Endothelial cell of umbilical vein (primary cell): ENCODE measurements at regions not wholly inside any gene's neighbourhood (a gene's known extent, or its start where the extent isn't known, plus 50 kb on each side); places are given as distances from the start of the nearest gene placed in this dataset.

Source experiments
- BruUV-seq: library from RNA; stranded (reverse); fragments of 400-500 nt; replicated peaks from 2 replicates; lab custom pipeline; 2021; lab: Mats Ljungman, UMichigan
- CTCF ChIA-PET: fragments of 300-600, 350-600 bp; sonication (Branson Sonifier 250); formaldehyde crosslinking; loops from one replicate; lab custom pipeline; 2021; ENCODE audit warnings: antibody characterized with exemption, inconsistent platforms; lab: Charles Lee
- POLR2A ChIA-PET: fragments of 300-600, 350-600 bp; sonication (Branson Sonifier 250); formaldehyde crosslinking; loops from one replicate; lab custom pipeline; 2021; ENCODE audit warnings: antibody characterized with exemption, inconsistent platforms; lab: Charles Lee
- DNase-seq: peaks from one replicate; pipeline ENCODE4 v3.0.0-alpha.2; 2011; ENCODE audit warnings: low read depth, low spot score
- FAIRE-seq: peaks from 2 replicates; lab custom pipeline; 2011; peaks lifted over from hg19 to GRCh38; lab: Jason Lieb, UNC
- H2AFZ ChIP-seq: 2 replicates; pipeline ENCODE4 v1.6.0; 2012; ENCODE audit warnings: low read depth, low read length, control low read depth, inconsistent platforms
- H3K27ac ChIP-seq: 2 replicates; pipeline ENCODE4 v1.5.1; 2011; ENCODE audit warnings: low read depth, mild to moderate bottlenecking, control low read depth, low read length, moderate library complexity; ENCODE audit not compliant: insufficient read depth
- H3K27me3 ChIP-seq, 2 experiments: 2 replicates each; pipeline versions ENCODE4 v1.6.0 to v1.6.1; 2011; ENCODE audit warnings: low read length in 2 of 2, mixed read lengths in 1 of 2; ENCODE audit not compliant: control insufficient read depth in 2 of 2, insufficient read depth in 2 of 2
- H3K36me3 ChIP-seq, 2 experiments: 2 replicates in 1 of 2; 3 replicates in 1 of 2; pipeline ENCODE4 v1.5.1; 2011; ENCODE audit warnings: low read length in 2 of 2, mild to moderate bottlenecking in 1 of 2, moderate library complexity in 1 of 2; ENCODE audit not compliant: control insufficient read depth in 2 of 2, insufficient read depth in 2 of 2; ENCODE audit errors: extremely low read depth in 1 of 2
- H3K4me1 ChIP-seq: 3 replicates; pipeline ENCODE4 v1.5.1; 2011; ENCODE audit warnings: mild to moderate bottlenecking, low read length; ENCODE audit not compliant: control insufficient read depth, insufficient read depth; ENCODE audit errors: extremely low read depth
- H3K4me2 ChIP-seq: 2 replicates; pipeline ENCODE4 v1.6.1; 2011; ENCODE audit warnings: low read length, control low read depth, mixed read lengths; ENCODE audit not compliant: insufficient read depth
- H3K4me3 ChIP-seq, 3 experiments: fragments of 200-600 bp in 1 of 3; sonication (generic), shearing (Covaris generic) in 1 of 3; replicated peaks in 1 of 3; 2 replicates each; pipeline ENCODE4 v1.5.1; 2011 to 2016; ENCODE audit warnings: control low read depth in 3 of 3, low read length in 3 of 3, mild to moderate bottlenecking in 2 of 3, inconsistent platforms in 1 of 3, low read depth in 1 of 3, moderate library complexity in 1 of 3; ENCODE audit not compliant: insufficient read depth in 1 of 3
- H3K79me2 ChIP-seq: 2 replicates; pipeline ENCODE4 v1.6.0; 2012; ENCODE audit warnings: low read length, inconsistent platforms; ENCODE audit not compliant: control insufficient read depth, insufficient read depth
- H3K9ac ChIP-seq: replicated peaks from 2 replicates; pipeline ENCODE3; 2011; ENCODE audit warnings: low read length, control low read depth; ENCODE audit not compliant: insufficient read depth; ENCODE audit errors: extremely low read depth
- H3K9me1 ChIP-seq: replicated peaks from 3 replicates; pipeline ENCODE4 v1.6.0; 2011; ENCODE audit warnings: mild to moderate bottlenecking, low read length; ENCODE audit not compliant: control insufficient read depth, insufficient read depth; ENCODE audit errors: extremely low read depth
- H3K9me3 ChIP-seq: replicated peaks from 2 replicates; pipeline ENCODE4 v1.5.1; 2012; ENCODE audit warnings: low read length, inconsistent platforms; ENCODE audit not compliant: control insufficient read depth, insufficient read depth
- H4K20me1 ChIP-seq: replicated peaks from 2 replicates; pipeline ENCODE3; 2011; ENCODE audit warnings: mild to moderate bottlenecking, low read length; ENCODE audit not compliant: control insufficient read depth, insufficient read depth; ENCODE audit errors: extremely low read depth
- EZH2 ChIP-seq: IDR thresholded peaks from 2 replicates; pipeline ENCODE4 v1.6.1; 2012; ENCODE audit warnings: borderline replicate concordance, low read depth, mild to moderate bottlenecking, moderate library complexity, low read length, inconsistent platforms; ENCODE audit not compliant: severe bottlenecking
- FOS ChIP-seq: IDR thresholded peaks from 2 replicates; pipeline ENCODE4 v1.6.1; 2011; ENCODE audit warnings: mild to moderate bottlenecking, low read length, moderate library complexity, borderline replicate concordance; ENCODE audit not compliant: insufficient read depth
- GATA2 ChIP-seq: IDR thresholded peaks from 2 replicates; pipeline ENCODE4 v1.7.0; 2011; ENCODE audit warnings: low read depth, mild to moderate bottlenecking, moderate library complexity, mixed read lengths, low read length; ENCODE audit not compliant: insufficient read length, insufficient read depth
- JUN ChIP-seq: IDR thresholded peaks from 2 replicates; pipeline ENCODE4 v1.6.1; 2011; ENCODE audit warnings: borderline replicate concordance, low read depth; ENCODE audit not compliant: insufficient read length, insufficient read depth
- MYC ChIP-seq: IDR thresholded peaks from one replicate; pipeline ENCODE4 v1.6.1; 2011; ENCODE audit warnings: mild to moderate bottlenecking, low read depth, low read length
- POLR2A ChIP-seq: IDR thresholded peaks from 2 replicates; pipeline ENCODE4 v1.6.1; 2012; ENCODE audit warnings: low read depth, mild to moderate bottlenecking, control low read depth, low read length
- POLR2AphosphoS5 ChIP-seq: IDR thresholded peaks from 2 replicates; pipeline ENCODE4 v1.6.1; 2012; ENCODE audit warnings: low read depth, mild to moderate bottlenecking, control low read depth, low read length, moderate library complexity; ENCODE audit not compliant: insufficient read depth
- dilution Hi-C: fragments of 300-500 bp; cut with MboI; formaldehyde crosslinking; loops from one replicate; pipeline ENCODE4 v1.15.0; 2019; ENCODE audit warnings: low sequenced_read_pairs; ENCODE audit not compliant: extremely low pct_ligation_motif_present
- intact Hi-C: fragments of 100-400 bp; cut with micrococcal nuclease; formaldehyde crosslinking; loops from one replicate; pipeline ENCODE4 v1.10.0; 2022
- TF ChIP-seq, protein P1 (sequence below): IDR thresholded peaks from 2 replicates; pipeline ENCODE4 v1.6.1; 2011; ENCODE audit not compliant: insufficient read depth, insufficient read length
- TF ChIP-seq, protein P2 (sequence below), 2 donors: IDR thresholded peaks; 1 replicate in 1 of 2; 2 replicates in 1 of 2; pipeline ENCODE4 v1.5.1; 2011; ENCODE audit warnings: low read length in 2 of 2, mild to moderate bottlenecking in 2 of 2, moderate library complexity in 2 of 2, control low read depth in 1 of 2, inconsistent platforms in 1 of 2, low read depth in 1 of 2; ENCODE audit not compliant: insufficient read depth in 1 of 2; ENCODE audit errors: extremely low read depth in 1 of 2

DNA sequence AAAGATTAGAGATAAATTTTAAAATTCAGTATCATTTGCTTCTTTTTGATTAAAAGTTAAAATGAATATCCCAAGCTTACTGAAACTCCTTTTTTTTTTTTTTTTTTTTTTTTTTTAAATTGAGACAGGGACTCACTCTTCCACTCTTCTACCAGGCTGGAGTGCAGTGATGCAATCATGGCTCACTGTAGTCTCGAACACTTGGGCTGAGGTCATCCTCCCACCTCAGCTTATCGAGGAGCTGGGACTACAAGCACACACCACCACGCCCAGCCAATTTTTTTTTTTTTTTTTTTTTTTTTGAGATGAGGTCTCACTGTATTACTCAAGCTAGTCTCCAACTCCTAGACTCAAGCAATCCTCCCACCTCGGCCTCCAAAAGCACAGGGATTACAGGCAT is 92.1 kb upstream of the RGS18 start:
- Histone ChIP-seq H3K27ac (no peak overlapping the region), H3K27me3 (no peaks in the 10 kb centered on the region), H4K20me1 (no peaks in the 10 kb centered on the region), H3K4me1 (no peaks in the 10 kb centered on the region), H3K9ac (no peak overlapping the region), H3K79me2 (no peaks in the 10 kb centered on the region), H3K9me3 (no peaks in the 10 kb centered on the region), H3K4me3 (no peak overlapping the region), H3K36me3 (no peaks in the 10 kb centered on the region), H3K9me1 (no peaks in the 10 kb centered on the region), H3K4me2 (no peak overlapping the region), H2AFZ (no peak overlapping the region)
- CTCF ChIA-PET = interaction anchor here (0.6 to 1.5 kb wide), 4 partner anchors 9 to 566 kb away, joined by 3 to 4 read pairs (median 3); no protein-coding TSS in a partner anchor
- no peak for TF ChIP-seq GATA2
- no peak for TF ChIP-seq POLR2A
- TF ChIP-seq, protein P1, sequence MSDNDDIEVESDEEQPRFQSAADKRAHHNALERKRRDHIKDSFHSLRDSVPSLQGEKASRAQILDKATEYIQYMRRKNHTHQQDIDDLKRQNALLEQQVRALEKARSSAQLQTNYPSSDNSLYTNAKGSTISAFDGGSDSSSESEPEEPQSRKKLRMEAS = no peak
- no TSS peak for BruUV-seq
- intact Hi-C loops (no loop called here), dilution Hi-C loops (no loop called here)
- POLR2A ChIA-PET = no interaction called here
- FAIRE-seq (no peak), DNase-seq (no peak)

DNA sequence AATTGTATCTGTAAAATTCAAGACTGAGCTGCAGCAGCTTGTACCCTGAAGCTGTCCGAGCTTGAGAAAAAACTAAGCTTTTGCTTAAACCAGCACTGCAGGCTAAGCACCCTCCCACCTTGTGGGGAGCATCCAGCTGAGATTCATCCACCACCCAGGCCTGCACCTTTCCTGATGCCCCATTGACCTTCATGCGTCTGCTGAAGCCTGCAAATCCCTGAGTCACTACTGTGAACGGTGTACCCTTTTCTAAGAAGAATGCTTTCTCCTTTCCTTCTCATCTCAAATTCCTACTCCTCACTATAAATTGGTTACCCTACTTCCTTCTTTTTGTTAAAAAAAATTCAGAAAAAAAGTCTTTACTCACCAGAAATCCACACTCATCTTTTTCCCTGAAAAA is 90.9 kb upstream of the RGS18 start:
- no peak for DNase-seq
- no peak overlapping the region for H3K27ac ChIP-seq
- intact Hi-C loops (no loop called here), dilution Hi-C loops (no loop called here)
- no peak overlapping the region for H3K4me2 ChIP-seq
- H3K9me1 ChIP-seq = no peaks in the 10 kb centered on the region
- ChIA-PET CTCF (interaction anchor here (1.3 to 1.6 kb wide), 2 partner anchors 10 to 14 kb away, joined by 3 read pairs; no protein-coding TSS in a partner anchor), POLR2A (no interaction called here)
- no peaks in the 10 kb centered on the region for H3K27me3 ChIP-seq
- H3K4me3 ChIP-seq = no peak overlapping the region
- H3K36me3 ChIP-seq = no peaks in the 10 kb centered on the region
- no peaks in the 10 kb centered on the region for H3K4me1 ChIP-seq
- FAIRE-seq = no peak
- no TSS peak for BruUV-seq
- no peak overlapping the region for H3K9ac ChIP-seq
- no peaks in the 10 kb centered on the region for H3K79me2 ChIP-seq
- no peaks in the 10 kb centered on the region for H3K9me3 ChIP-seq
- no peaks in the 10 kb centered on the region for H4K20me1 ChIP-seq
- TF ChIP-seq, protein P2, sequence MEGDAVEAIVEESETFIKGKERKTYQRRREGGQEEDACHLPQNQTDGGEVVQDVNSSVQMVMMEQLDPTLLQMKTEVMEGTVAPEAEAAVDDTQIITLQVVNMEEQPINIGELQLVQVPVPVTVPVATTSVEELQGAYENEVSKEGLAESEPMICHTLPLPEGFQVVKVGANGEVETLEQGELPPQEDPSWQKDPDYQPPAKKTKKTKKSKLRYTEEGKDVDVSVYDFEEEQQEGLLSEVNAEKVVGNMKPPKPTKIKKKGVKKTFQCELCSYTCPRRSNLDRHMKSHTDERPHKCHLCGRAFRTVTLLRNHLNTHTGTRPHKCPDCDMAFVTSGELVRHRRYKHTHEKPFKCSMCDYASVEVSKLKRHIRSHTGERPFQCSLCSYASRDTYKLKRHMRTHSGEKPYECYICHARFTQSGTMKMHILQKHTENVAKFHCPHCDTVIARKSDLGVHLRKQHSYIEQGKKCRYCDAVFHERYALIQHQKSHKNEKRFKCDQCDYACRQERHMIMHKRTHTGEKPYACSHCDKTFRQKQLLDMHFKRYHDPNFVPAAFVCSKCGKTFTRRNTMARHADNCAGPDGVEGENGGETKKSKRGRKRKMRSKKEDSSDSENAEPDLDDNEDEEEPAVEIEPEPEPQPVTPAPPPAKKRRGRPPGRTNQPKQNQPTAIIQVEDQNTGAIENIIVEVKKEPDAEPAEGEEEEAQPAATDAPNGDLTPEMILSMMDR (IDR thresholded peaks at IDR 0.05; ENCODE audit: extremely low read depth in 1 of 2, insufficient read depth in 1 of 2, low read depth in 1 of 2, low read length in 2 of 2) = no peak
- TF ChIP-seq, protein P1 = no peak
- no peak for TF ChIP-seq POLR2A
- no peak for TF ChIP-seq FOS
- TF ChIP-seq JUN = no peak
- no peak for TF ChIP-seq MYC
- TF ChIP-seq EZH2 = no peak
- no peak for TF ChIP-seq GATA2
- TF ChIP-seq POLR2AphosphoS5 = no peak
- H2AFZ ChIP-seq = no peak overlapping the region
